ENCODE measurements at regions not wholly inside any gene's neighbourhood (a gene's known extent, or its start where the extent isn't known, plus 50 kb on each side); places are given as distances from the start of the nearest gene placed in this dataset.
"Not testable (repeated sequence)": the region's sequence is repeated elsewhere in the genome, so short reads cannot be mapped to it uniquely, and the experiment has no call there.

DNA sequence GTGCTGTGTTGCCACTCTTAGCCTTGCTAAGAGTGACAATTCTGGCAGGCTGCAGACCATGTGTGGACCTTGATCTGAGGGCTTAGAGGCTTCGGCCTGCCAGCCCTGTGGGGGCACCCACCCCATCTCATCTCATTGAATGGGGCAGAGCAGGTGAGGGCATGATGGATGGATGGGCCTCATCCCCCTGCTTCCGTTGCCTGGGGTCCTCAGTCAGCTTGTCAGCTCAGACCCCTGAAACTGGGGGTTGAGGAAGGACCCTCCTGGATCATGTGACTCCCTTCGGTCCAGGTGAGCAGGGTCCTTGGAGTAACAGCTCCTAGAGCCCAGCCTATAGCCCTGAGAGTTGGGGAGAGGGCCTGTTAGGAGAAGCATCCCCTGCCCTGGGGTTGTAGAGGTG is 3076.8 kb downstream of the RPIA start:
- H3K4me1 Mint-ChIP-seq (ENCODE audit: low read depth); CTCF ChIA-PET; DNase-seq; H3K27ac Mint-ChIP-seq; H3K4me3 Mint-ChIP-seq; POLR2A ChIA-PET; ATAC-seq; H3K27me3 Mint-ChIP-seq (ENCODE audit: low read depth); H3K9me3 Mint-ChIP-seq (ENCODE audit: insufficient read depth); H3K36me3 Mint-ChIP-seq (ENCODE audit: low read depth): not testable (repeated sequence)

- H3K27ac Mint-ChIP-seq; H3K36me3 Mint-ChIP-seq (ENCODE audit: low read depth); CTCF ChIA-PET; POLR2A ChIA-PET; DNase-seq; H3K27me3 Mint-ChIP-seq (ENCODE audit: low read depth); H3K4me3 Mint-ChIP-seq; H3K4me1 Mint-ChIP-seq (ENCODE audit: low read depth); H3K9me3 Mint-ChIP-seq (ENCODE audit: insufficient read depth); ATAC-seq: not testable (repeated sequence)
Observed at GRCh38 chr2:91768997-91769396, 3077.5 kb downstream of the RPIA start.

- H3K9me3 Mint-ChIP-seq (ENCODE audit: insufficient read depth); H3K4me3 Mint-ChIP-seq; H3K36me3 Mint-ChIP-seq (ENCODE audit: low read depth); POLR2A ChIA-PET; H3K27me3 Mint-ChIP-seq (ENCODE audit: low read depth); H3K4me1 Mint-ChIP-seq (ENCODE audit: low read depth); ATAC-seq; CTCF ChIA-PET; DNase-seq; H3K27ac Mint-ChIP-seq: not testable (repeated sequence)
Observed at GRCh38 chr2:91770046-91770575, 3078.6 kb downstream of the RPIA start.

DNA sequence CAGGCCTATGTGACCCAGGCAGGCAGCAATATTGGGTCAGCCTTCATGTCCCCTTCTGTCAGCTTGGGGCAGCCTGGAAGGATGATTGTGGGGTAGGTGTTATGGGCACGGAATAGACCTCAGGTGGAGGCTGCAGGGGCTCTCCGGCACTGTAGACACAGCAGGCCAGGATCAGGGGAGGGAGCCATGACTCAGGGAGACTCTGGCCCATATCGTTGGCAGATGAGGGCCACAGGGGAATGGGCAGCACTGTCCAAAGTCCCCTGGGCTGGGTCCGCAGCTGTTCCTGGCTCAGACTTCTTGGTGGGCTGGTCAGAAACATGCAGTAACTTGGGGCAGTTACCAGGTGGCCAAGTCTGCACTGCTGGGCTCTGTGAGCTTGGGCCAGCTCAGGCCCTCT is 3080.1 kb downstream of the RPIA start:
- H3K4me1 Mint-ChIP-seq (ENCODE audit: low read depth); H3K4me3 Mint-ChIP-seq; H3K9me3 Mint-ChIP-seq (ENCODE audit: insufficient read depth); POLR2A ChIA-PET; H3K36me3 Mint-ChIP-seq (ENCODE audit: low read depth); H3K27ac Mint-ChIP-seq; H3K27me3 Mint-ChIP-seq (ENCODE audit: low read depth); CTCF ChIA-PET; DNase-seq; ATAC-seq: not testable (repeated sequence)

- ATAC-seq; CTCF ChIA-PET; DNase-seq; H3K27ac Mint-ChIP-seq; POLR2A ChIA-PET; H3K27me3 Mint-ChIP-seq (ENCODE audit: low read depth); H3K9me3 Mint-ChIP-seq (ENCODE audit: insufficient read depth); H3K4me3 Mint-ChIP-seq; H3K4me1 Mint-ChIP-seq (ENCODE audit: low read depth); H3K36me3 Mint-ChIP-seq (ENCODE audit: low read depth): not testable (repeated sequence)
Observed at GRCh38 chr2:91772240-91772937, 3080.9 kb downstream of the RPIA start.

DNA sequence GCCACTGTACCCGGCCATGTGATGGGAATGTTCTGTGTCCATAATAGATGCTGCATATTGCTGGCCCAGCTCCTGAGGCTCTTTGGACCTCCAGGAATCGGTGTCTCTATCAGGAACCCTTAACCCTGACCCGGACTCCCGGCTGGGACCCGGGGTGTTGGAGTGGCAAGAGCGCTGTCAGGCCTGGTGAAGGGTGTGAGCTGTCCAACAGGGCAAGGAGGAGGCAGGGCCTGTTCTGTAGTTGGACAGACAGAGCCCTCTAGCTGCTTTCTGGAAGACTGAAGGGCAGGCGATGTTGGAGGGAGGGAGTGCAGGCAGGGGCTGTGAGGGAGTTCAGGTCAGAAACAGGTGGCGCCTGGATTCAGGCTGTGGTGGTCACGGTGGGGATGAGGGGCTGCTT is 3082.3 kb downstream of the RPIA start:
- DNase-seq; ATAC-seq; H3K27me3 Mint-ChIP-seq (ENCODE audit: low read depth); H3K27ac Mint-ChIP-seq; CTCF ChIA-PET; POLR2A ChIA-PET; H3K9me3 Mint-ChIP-seq (ENCODE audit: insufficient read depth); H3K4me3 Mint-ChIP-seq; H3K36me3 Mint-ChIP-seq (ENCODE audit: low read depth); H3K4me1 Mint-ChIP-seq (ENCODE audit: low read depth): not testable (repeated sequence)

GRCh38 chr2:91775193-91775592 is 3083.7 kb downstream of the RPIA start:
- H3K4me1 Mint-ChIP-seq (ENCODE audit: low read depth); DNase-seq; H3K27me3 Mint-ChIP-seq (ENCODE audit: low read depth); ATAC-seq; H3K36me3 Mint-ChIP-seq (ENCODE audit: low read depth); CTCF ChIA-PET; H3K4me3 Mint-ChIP-seq; H3K27ac Mint-ChIP-seq; H3K9me3 Mint-ChIP-seq (ENCODE audit: insufficient read depth); POLR2A ChIA-PET: not testable (repeated sequence)

DNA sequence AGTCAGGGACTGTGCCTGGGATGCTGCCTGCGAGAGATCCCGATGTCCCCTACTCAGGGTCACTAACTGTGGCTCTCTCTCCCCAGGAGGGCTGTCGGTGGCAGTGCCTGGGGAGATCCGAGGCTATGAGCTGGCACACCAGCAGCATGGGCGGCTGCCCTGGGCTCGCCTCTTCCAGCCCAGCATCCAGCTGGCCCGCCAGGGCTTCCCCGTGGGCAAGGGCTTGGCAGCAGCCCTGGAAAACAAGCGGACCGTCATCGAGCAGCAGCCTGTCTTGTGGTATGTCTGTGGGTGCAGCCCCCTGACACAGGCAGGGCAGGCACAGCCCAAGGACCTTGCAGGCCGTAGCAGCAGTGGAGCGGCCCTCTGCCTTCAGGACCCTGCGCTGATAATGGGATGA is 3088.9 kb downstream of the RPIA start:
- CTCF ChIA-PET; DNase-seq; H3K36me3 Mint-ChIP-seq (ENCODE audit: low read depth); H3K4me3 Mint-ChIP-seq; H3K4me1 Mint-ChIP-seq (ENCODE audit: low read depth); ATAC-seq; POLR2A ChIA-PET; H3K27ac Mint-ChIP-seq; H3K9me3 Mint-ChIP-seq (ENCODE audit: insufficient read depth); H3K27me3 Mint-ChIP-seq (ENCODE audit: low read depth): not testable (repeated sequence)

DNA sequence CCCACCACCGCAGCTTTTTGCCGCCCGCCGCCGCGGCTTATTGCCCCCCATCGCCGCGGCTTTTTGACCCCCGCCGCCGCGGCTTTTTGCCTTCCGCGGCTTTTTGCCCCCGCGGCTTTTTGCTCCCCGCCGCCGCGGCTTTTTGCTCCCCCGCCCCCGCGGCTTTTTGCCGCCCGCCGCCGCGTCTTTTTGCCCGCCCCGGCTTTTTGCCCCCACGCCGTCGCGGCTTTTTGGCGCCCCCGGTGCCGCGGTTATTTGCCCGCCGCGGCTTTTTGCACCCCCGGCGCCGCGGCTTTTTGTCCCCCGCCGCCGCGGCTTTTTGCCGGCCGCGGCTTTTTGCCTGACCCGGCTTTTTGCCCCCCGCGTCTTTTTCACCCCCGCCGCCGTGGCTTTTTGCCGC is 3061.8 kb upstream of the TEKT4 start:
- H3K9me3 Mint-ChIP-seq (ENCODE audit: insufficient read depth); H3K4me1 Mint-ChIP-seq (ENCODE audit: low read depth); H3K27me3 Mint-ChIP-seq (ENCODE audit: low read depth); CTCF ChIA-PET; H3K27ac Mint-ChIP-seq; H3K4me3 Mint-ChIP-seq; H3K36me3 Mint-ChIP-seq (ENCODE audit: low read depth); POLR2A ChIA-PET; ATAC-seq; DNase-seq: not testable (repeated sequence)

DNA sequence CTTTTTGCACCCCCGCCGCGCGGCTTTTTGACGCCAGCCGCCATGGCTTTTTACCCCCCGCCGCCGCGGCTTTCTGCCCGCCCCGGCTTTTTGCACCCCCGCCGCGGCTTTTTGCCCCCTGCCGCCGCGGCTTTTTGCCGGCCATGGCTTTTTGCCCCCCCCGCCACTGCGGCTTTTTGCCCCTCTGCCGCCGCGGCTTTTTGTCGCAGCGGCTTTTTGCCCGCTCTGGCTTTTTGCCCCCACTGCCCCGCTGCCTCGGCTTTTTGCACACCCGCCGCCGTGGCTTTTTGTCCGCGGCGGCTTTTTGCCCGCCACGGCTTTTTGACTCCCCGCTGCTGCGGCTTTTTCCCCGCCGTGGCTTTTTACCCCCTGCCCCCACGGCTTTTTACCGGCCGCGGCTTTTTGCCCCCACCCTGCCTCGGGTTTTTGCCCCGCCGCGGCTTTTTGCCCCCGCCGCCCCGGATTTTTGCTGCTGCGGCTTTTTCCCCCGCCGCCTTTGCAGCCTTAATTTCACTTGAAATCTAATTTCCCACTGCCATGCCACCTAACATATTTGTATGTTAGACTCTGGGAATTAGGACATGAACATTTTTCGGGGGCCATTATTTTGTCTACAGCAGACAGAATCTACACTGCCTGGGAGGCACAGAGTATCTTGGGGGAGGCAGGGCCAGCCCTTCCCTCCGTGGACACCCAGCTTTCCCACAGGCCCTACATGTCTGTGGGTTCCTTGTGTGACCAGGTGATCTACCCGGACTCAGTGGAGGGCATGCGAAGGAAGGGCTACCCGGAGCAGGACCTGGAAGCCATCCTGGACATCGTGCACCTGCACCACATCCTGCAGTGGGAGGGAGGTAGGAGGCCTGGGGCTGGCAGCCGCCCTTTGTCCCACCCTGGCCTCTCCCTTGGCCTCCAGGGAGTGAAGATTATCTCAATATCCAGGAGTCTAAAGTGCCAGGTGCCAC is 3031.0 kb upstream of the TEKT4 start:
- Mint-ChIP-seq H3K9me3 (ENCODE audit: insufficient read depth) (no peaks in the 10 kb centered on the region), H3K27me3 (ENCODE audit: low read depth) (peaks cover 5% of the 10 kb centered on the region), H3K4me1 (ENCODE audit: low read depth) (no peaks in the 10 kb centered on the region), H3K4me3 (no peak overlapping the region), H3K36me3 (ENCODE audit: low read depth) (no peaks in the 10 kb centered on the region), H3K27ac (no peak overlapping the region)
- CTCF ChIA-PET, result no interaction called here
- ATAC-seq, result no peak
- POLR2A ChIA-PET, result no interaction called here
- no peak for DNase-seq

DNA sequence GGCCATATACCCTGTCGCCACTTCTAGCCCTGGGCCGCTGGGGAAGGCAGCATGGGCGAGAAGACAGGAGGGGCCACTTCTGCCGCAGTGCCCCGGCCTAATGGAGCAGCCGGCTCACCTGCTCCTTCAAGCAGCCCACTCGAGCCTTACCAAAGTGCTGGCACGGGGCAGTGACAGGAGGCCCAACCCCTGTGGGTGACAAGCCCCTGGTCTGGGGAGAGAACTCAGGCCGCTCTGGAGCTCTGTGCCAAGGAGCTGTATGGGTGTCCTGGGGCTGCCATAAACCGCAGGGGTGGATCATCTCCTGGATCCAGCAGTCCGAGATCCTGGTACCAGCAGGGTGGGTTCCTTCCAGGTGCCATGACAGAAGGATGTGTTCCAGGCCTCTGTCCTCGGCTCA is 3029.0 kb upstream of the TEKT4 start:
- H3K9me3 Mint-ChIP-seq (ENCODE audit: insufficient read depth); H3K27ac Mint-ChIP-seq; POLR2A ChIA-PET; H3K4me1 Mint-ChIP-seq (ENCODE audit: low read depth); H3K27me3 Mint-ChIP-seq (ENCODE audit: low read depth); H3K36me3 Mint-ChIP-seq (ENCODE audit: low read depth); H3K4me3 Mint-ChIP-seq; ATAC-seq; CTCF ChIA-PET; DNase-seq: not testable (repeated sequence)

- H3K9me3 Mint-ChIP-seq (ENCODE audit: insufficient read depth); H3K27ac Mint-ChIP-seq; H3K36me3 Mint-ChIP-seq (ENCODE audit: low read depth); POLR2A ChIA-PET; H3K4me1 Mint-ChIP-seq (ENCODE audit: low read depth); H3K4me3 Mint-ChIP-seq; DNase-seq; ATAC-seq; CTCF ChIA-PET; H3K27me3 Mint-ChIP-seq (ENCODE audit: low read depth): not testable (repeated sequence)
Observed at GRCh38 chr2:91842913-91843312, 3028.3 kb upstream of the TEKT4 start.
